Left ventricle myocardium inferior (tissue), 1 donor: ENCODE measurements at regions not wholly inside any gene's neighbourhood (a gene's known extent, or its start where the extent isn't known, plus 50 kb on each side); places are given as distances from the start of the nearest gene placed in this dataset.
"Not testable (repeated sequence)": the region's sequence is repeated elsewhere in the genome, so short reads cannot be mapped to it uniquely, and the experiment has no call there.

Experiments
- DNase-seq: peaks from one replicate; pipeline ENCODE4 v3.0.0-alpha.2; 2020
- H3K27ac ChIP-seq: fragments of 200-600 bp; replicated peaks from 2 replicates; pipeline ENCODE4 v1.8.0; 2021
- H3K27me3 ChIP-seq: fragments of 200-600 bp; 2 replicates; pipeline ENCODE4 v1.8.0; 2021; ENCODE audit warnings: low read depth
- H3K36me3 ChIP-seq: fragments of 200-600 bp; 2 replicates; pipeline ENCODE4 v1.8.0; 2021
- H3K4me1 ChIP-seq: fragments of 200-600 bp; 2 replicates; pipeline ENCODE4 v1.8.0; 2021
- H3K4me3 ChIP-seq: fragments of 200-600 bp; 2 replicates; pipeline ENCODE4 v1.8.0; 2021; ENCODE audit warnings: mild to moderate bottlenecking, moderate library complexity
- H3K9me3 ChIP-seq: fragments of 200-600 bp; replicated peaks from 2 replicates; pipeline ENCODE4 v1.8.0; 2021
- CTCF ChIP-seq: fragments of 200-600 bp; IDR thresholded peaks from 2 replicates; pipeline ENCODE4 v1.8.0; 2021; ENCODE audit warnings: antibody characterized with exemption, mild to moderate bottlenecking, borderline replicate concordance
- intact Hi-C: fragments of 100-400 bp; cut with micrococcal nuclease; formaldehyde crosslinking; loops from one replicate; pipeline ENCODE4 v1.11.0; 2022
- donor health status: DM: no; HTN: yes; CAD: no; lungs with severe emphysema.

GRCh38 chr12:92233346-92234015, 87.8 kb upstream of the BTG1 start:
- no peak for TF ChIP-seq CTCF
- Histone ChIP-seq H3K4me3 (no peak overlapping the region), H3K4me1 (peaks cover 8% of the 10 kb centered on the region), H3K27ac (no peak overlapping the region), H3K27me3 (no peaks in the 10 kb centered on the region), H3K9me3 (no peaks in the 10 kb centered on the region), H3K36me3 (no peaks in the 10 kb centered on the region)
- intact Hi-C loops: no loop called here
- DNase-seq: no peak

- intact Hi-C loops, H3K36me3 ChIP-seq, H3K4me1 ChIP-seq, H3K27me3 ChIP-seq, H3K4me3 ChIP-seq, H3K9me3 ChIP-seq, DNase-seq: not testable (repeated sequence)
- peak overlapping the region; percentile 44 for H3K27ac ChIP-seq
Observed at GRCh38 chr12:92232371-92232932, 86.8 kb upstream of the BTG1 start.

GRCh38 chr12:92231945-92232344, 86.3 kb upstream of the BTG1 start:
- H3K9me3 ChIP-seq, intact Hi-C loops, H3K4me3 ChIP-seq, H3K27ac ChIP-seq, DNase-seq, H3K27me3 ChIP-seq, H3K4me1 ChIP-seq, H3K36me3 ChIP-seq: not testable (repeated sequence)

GRCh38 chr12:92231532-92231931, 85.9 kb upstream of the BTG1 start:
- H3K36me3 ChIP-seq, intact Hi-C loops, H3K9me3 ChIP-seq, H3K4me1 ChIP-seq, DNase-seq, H3K27me3 ChIP-seq, H3K4me3 ChIP-seq: not testable (repeated sequence)
- H3K27ac ChIP-seq: peak overlapping the region; percentile 51

GRCh38 chr12:92229381-92229780, 83.7 kb upstream of the BTG1 start:
- peaks cover 12% of the 10 kb centered on the region for H3K4me1 ChIP-seq
- no peak overlapping the region for H3K4me3 ChIP-seq
- H3K9me3 ChIP-seq: no peaks in the 10 kb centered on the region
- DNase-seq: no peak
- intact Hi-C loops: no loop called here
- no peaks in the 10 kb centered on the region for H3K27me3 ChIP-seq
- H3K36me3 ChIP-seq: no peaks in the 10 kb centered on the region
- H3K27ac ChIP-seq: no peak overlapping the region
- TF ChIP-seq CTCF: no peak

GRCh38 chr12:92226961-92227360, 81.3 kb upstream of the BTG1 start:
- no peak for DNase-seq
- H3K36me3 ChIP-seq: no peaks in the 10 kb centered on the region
- no peaks in the 10 kb centered on the region for H3K27me3 ChIP-seq
- peak overlapping the region; percentile 49 for H3K27ac ChIP-seq
- no peaks in the 10 kb centered on the region for H3K9me3 ChIP-seq
- intact Hi-C loops: no loop called here
- TF ChIP-seq CTCF: no peak
- peaks cover 13% of the 10 kb centered on the region for H3K4me1 ChIP-seq
- no peak overlapping the region for H3K4me3 ChIP-seq

- no peak overlapping the region for H3K4me3 ChIP-seq
- no peak for TF ChIP-seq CTCF
- H3K27me3 ChIP-seq: no peaks in the 10 kb centered on the region
- no peak for DNase-seq
- H3K9me3 ChIP-seq: no peaks in the 10 kb centered on the region
- intact Hi-C loops: no loop called here
- peaks cover 10% of the 10 kb centered on the region for H3K4me1 ChIP-seq
- peak overlapping the region; percentile 49 for H3K27ac ChIP-seq
- no peaks in the 10 kb centered on the region for H3K36me3 ChIP-seq
Observed at GRCh38 chr12:92226071-92226661, 80.5 kb upstream of the BTG1 start.
